Type B pancreatic cell (in vitro differentiated cells): ENCODE measurements at regions not wholly inside any gene's neighbourhood (a gene's known extent, or its start where the extent isn't known, plus 50 kb on each side); places are given as distances from the start of the nearest gene placed in this dataset.

Source experiments
- DNase-seq: peaks from one replicate; pipeline ENCODE4 v3.0.0; 2021; ENCODE audit warnings: mixed read lengths; ENCODE audit not compliant: unreplicated experiment; ENCODE audit errors: extremely low spot score
- H3K27ac Mint-ChIP-seq: 2 replicates; pipeline ENCODE4 v1.8.0; 2021; ENCODE audit warnings: mild to moderate bottlenecking, mixed read lengths
- H3K27me3 Mint-ChIP-seq: 2 replicates; pipeline ENCODE4 v1.8.0; 2021; ENCODE audit warnings: mixed read lengths
- H3K36me3 Mint-ChIP-seq: 2 replicates; pipeline ENCODE4 v1.8.0; 2021; ENCODE audit warnings: mixed read lengths
- H3K4me1 Mint-ChIP-seq: one replicate; pipeline ENCODE4 v1.8.0; 2021; ENCODE audit warnings: mixed read lengths; ENCODE audit not compliant: unreplicated experiment
- H3K4me3 Mint-ChIP-seq: 2 replicates; pipeline ENCODE4 v1.8.0; 2021; ENCODE audit warnings: mild to moderate bottlenecking, mixed read lengths
- H3K9me3 Mint-ChIP-seq: 2 replicates; pipeline ENCODE4 v1.8.0; 2021; ENCODE audit warnings: mixed read lengths
- CTCF ChIP-seq: fragments of 200-600 bp; sonication (generic); conservative IDR thresholded peaks from 2 replicates; pipeline ENCODE4 v1.5.0; 2021; ENCODE audit warnings: antibody characterized with exemption, mild to moderate bottlenecking

DNA sequence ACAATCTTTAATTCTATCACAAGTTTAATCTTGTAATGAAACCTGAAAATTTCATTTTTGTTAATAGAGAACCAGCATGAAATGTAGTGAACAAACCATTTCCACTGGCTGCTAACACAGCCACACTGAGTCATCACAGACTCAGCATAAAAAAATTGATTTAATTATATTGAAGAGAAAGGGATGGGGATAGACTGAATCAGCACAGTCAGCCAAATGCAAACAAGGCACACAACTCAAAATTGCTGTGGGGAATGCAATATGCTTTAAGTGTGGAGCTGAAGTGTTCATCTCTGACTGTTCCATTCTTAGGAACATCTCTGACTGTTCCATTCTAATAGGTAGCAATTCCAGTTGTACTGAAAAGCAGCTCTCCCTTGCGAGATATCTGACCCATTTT lies 299.8 kb downstream of the MRPL39 start:
- no peaks in the 10 kb centered on the region for H3K4me1 Mint-ChIP-seq
- H3K36me3 Mint-ChIP-seq = no peaks in the 10 kb centered on the region
- H3K4me3 Mint-ChIP-seq = no peak overlapping the region
- no peak for TF ChIP-seq CTCF
- no peak overlapping the region for H3K27ac Mint-ChIP-seq
- no peaks in the 10 kb centered on the region for H3K27me3 Mint-ChIP-seq
- H3K9me3 Mint-ChIP-seq = peaks cover 4% of the 10 kb centered on the region
- no peak for DNase-seq

- H3K9me3 Mint-ChIP-seq = peaks cover 4% of the 10 kb centered on the region
- no peaks in the 10 kb centered on the region for H3K27me3 Mint-ChIP-seq
These were observed 302.7 kb downstream of the MRPL39 start for GRCh38 chr21:25304611-25305010.

GRCh38 chr21:25300632-25301031 lies 306.6 kb downstream of the MRPL39 start:
- Mint-ChIP-seq H3K4me3 (no peak overlapping the region), H3K36me3 (no peaks in the 10 kb centered on the region), H3K9me3 (no peaks in the 10 kb centered on the region), H3K4me1 (no peaks in the 10 kb centered on the region), H3K27ac (no peak overlapping the region), H3K27me3 (no peaks in the 10 kb centered on the region)
- DNase-seq = no peak
- no peak for TF ChIP-seq CTCF

More at GRCh38 chr21:25304611-25305010, 302.7 kb downstream of the MRPL39 start:
- Mint-ChIP-seq H3K27ac (no peak overlapping the region), H3K4me1 (no peaks in the 10 kb centered on the region), H3K36me3 (no peaks in the 10 kb centered on the region), H3K4me3 (no peak overlapping the region)
- DNase-seq = no peak
- no peak for TF ChIP-seq CTCF

DNA sequence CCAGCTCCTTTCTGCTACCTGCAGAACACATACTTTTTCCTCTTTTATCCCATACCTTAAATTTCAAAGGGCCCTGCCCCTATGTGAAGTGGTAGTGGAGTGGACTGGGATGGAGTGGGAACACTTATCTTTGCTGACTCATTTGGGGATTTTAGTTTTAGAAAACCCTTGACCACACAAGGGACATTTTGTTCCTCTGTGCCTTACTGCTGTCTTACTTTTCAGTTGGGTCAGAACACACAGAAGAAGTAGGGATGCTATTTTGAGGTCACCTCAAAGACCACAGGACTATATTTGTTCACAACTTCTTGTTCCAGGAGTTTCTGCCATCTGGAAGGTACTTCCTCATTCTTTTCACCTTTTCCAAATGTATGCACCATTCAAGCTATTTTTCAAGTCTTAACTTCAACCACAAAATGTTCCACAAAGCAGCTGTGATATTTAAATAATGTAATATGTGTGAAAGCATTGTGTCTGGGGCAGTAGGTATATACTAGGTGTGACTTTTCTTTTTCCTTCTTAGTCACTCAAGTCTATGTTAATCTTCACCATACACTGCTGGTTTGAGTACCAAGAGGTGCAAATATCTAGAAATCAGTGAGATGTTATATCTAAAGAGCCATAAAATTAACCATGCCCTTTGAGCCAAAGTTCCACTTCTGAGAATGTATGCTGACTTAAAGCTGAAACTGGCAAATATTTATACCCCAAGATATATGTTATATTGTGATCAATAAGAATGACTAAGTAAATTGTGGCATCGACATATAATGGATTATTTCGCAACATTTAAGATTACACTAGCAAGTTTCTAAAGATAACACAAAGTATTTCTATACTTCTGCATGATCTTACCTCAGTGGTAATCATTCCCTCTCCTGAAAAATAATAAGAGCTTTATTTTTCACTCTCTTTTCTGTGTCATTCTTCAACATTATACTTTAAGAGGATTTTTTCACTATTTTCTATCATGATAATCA lies 308.5 kb downstream of the MRPL39 start:
- no peak for DNase-seq
- no peak overlapping the region for H3K27ac Mint-ChIP-seq
- H3K4me3 Mint-ChIP-seq = no peak overlapping the region
- no peaks in the 10 kb centered on the region for H3K36me3 Mint-ChIP-seq
- H3K4me1 Mint-ChIP-seq = no peaks in the 10 kb centered on the region
- H3K9me3 Mint-ChIP-seq = no peaks in the 10 kb centered on the region
- no peak for TF ChIP-seq CTCF
- H3K27me3 Mint-ChIP-seq = no peaks in the 10 kb centered on the region

- Mint-ChIP-seq H3K36me3 (no peaks in the 10 kb centered on the region), H3K27me3 (no peaks in the 10 kb centered on the region), H3K9me3 (no peaks in the 10 kb centered on the region), H3K4me1 (no peaks in the 10 kb centered on the region), H3K4me3 (no peak overlapping the region), H3K27ac (no peak overlapping the region)
- no peak for DNase-seq
- TF ChIP-seq CTCF = no peak
These were observed 310.2 kb downstream of the MRPL39 start for GRCh38 chr21:25297117-25297516.
